RWPE2 (cell line): ENCODE measurements at regions not wholly inside any gene's neighbourhood (a gene's known extent, or its start where the extent isn't known, plus 50 kb on each side); places are given as distances from the start of the nearest gene placed in this dataset.

Source experiments
- ATAC-seq: fragments of 200-7000 bp; cut with Tn5 transposase; 3 replicates; pipeline ENCODE4 v1.9.1; 2021; ENCODE audit warnings: low read depth
- DNase-seq: peaks from one replicate; pipeline ENCODE4 v3.0.0-alpha.2; 2020; ENCODE audit warnings: low spot score
- H3K27ac ChIP-seq: fragments of 450-650 bp; 2 replicates; pipeline ENCODE4 v1.5.1; 2017; ENCODE audit warnings: mild to moderate bottlenecking; ENCODE audit not compliant: poor library complexity, severe bottlenecking
- H3K27me3 ChIP-seq: fragments of 250-450 bp; sonication (Bioruptor Pico); 2 replicates; pipeline ENCODE4 v1.5.1; 2021; ENCODE audit warnings: mild to moderate bottlenecking, moderate library complexity; ENCODE audit not compliant: insufficient read depth, poor library complexity, severe bottlenecking
- H3K36me3 ChIP-seq: fragments of 250-450 bp; sonication (Bioruptor Pico); 2 replicates; pipeline ENCODE4 v1.5.1; 2020; ENCODE audit warnings: low read depth, mild to moderate bottlenecking, moderate library complexity
- H3K4me1 ChIP-seq: fragments of 250-450 bp; sonication (Bioruptor Pico); 2 replicates; pipeline ENCODE4 v1.5.1; 2021; ENCODE audit warnings: mild to moderate bottlenecking, moderate library complexity; ENCODE audit not compliant: insufficient read depth, poor library complexity, severe bottlenecking
- H3K4me3 ChIP-seq: fragments of 250-450 bp; sonication (Bioruptor Pico); 2 replicates; pipeline ENCODE4 v1.5.1; 2021; ENCODE audit warnings: mild to moderate bottlenecking, moderate library complexity; ENCODE audit not compliant: severe bottlenecking
- H3K9me3 ChIP-seq: fragments of 250-450 bp; sonication (Bioruptor Pico); 2 replicates; pipeline ENCODE4 v1.5.1; 2021; ENCODE audit warnings: mild to moderate bottlenecking, moderate library complexity; ENCODE audit not compliant: severe bottlenecking
- TF ChIP-seq, protein P1 (sequence below): fragments of 450-650 bp; IDR thresholded peaks from one replicate; pipeline ENCODE4 v1.5.1; 2017; ENCODE audit warnings: mild to moderate bottlenecking, moderate library complexity; ENCODE audit not compliant: poor library complexity, severe bottlenecking

DNA sequence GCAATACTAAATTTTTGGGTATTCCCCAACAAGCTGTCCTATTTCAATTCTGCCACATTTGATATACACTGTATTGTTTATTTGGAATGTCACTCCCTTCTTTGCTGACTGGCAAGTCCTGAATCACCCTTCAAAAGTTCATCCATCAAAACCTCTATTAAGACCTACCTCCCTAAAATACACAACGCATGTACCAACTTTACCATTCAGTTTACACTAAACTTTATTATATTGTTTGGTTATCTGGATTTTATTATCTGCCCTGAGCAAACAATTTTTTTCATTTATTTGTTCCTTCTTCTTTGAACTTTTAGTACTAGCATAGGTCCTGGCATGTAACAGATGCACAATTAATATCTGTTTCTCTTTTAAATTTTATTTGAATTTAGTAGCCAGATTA is 958.2 kb upstream of the ADGRB3 start:
- H3K27ac ChIP-seq: no peak overlapping the region
- H3K4me1 ChIP-seq: no peaks in the 10 kb centered on the region
- TF ChIP-seq, protein P1, sequence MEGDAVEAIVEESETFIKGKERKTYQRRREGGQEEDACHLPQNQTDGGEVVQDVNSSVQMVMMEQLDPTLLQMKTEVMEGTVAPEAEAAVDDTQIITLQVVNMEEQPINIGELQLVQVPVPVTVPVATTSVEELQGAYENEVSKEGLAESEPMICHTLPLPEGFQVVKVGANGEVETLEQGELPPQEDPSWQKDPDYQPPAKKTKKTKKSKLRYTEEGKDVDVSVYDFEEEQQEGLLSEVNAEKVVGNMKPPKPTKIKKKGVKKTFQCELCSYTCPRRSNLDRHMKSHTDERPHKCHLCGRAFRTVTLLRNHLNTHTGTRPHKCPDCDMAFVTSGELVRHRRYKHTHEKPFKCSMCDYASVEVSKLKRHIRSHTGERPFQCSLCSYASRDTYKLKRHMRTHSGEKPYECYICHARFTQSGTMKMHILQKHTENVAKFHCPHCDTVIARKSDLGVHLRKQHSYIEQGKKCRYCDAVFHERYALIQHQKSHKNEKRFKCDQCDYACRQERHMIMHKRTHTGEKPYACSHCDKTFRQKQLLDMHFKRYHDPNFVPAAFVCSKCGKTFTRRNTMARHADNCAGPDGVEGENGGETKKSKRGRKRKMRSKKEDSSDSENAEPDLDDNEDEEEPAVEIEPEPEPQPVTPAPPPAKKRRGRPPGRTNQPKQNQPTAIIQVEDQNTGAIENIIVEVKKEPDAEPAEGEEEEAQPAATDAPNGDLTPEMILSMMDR: no peak
- DNase-seq (no peak), ATAC-seq (no peak)
- H3K4me3 ChIP-seq: no peak overlapping the region
- H3K9me3 ChIP-seq: no peaks in the 10 kb centered on the region
- H3K36me3 ChIP-seq: no peaks in the 10 kb centered on the region
- no peaks in the 10 kb centered on the region for H3K27me3 ChIP-seq

DNA sequence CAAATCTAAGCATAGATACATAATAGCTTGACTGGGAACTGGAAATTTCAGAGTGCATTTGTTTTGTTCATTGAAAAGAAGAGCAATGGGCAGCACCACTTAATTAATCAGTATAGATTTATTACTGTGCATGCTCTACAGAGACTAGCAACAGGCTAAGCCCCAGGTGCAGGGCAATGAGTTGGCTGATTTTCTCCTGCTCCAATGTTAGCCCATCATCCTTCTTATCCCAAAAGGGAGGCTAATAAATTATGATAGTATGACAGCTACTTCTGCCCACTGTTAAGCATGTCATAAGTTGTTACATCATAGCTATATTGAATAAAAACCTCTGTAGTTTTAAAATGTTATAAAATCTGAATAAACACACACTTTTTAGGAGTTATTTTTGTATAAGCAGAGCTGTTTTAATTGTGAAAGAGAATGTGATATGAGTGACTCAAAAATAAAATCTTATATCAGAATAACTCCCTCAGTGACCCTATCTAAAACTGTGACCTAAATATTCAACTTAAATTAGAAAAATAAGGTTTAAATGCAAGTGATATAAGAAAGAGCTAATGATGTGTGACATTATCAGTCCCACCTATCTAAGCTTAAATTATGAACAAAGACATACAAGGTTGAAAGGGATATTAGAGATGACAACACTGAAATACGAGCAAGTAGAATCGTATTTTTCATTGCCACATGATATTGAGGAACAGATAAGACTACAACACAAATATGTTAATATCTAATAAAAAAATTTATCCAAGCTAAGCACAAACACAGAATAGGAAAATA is 967.3 kb upstream of the ADGRB3 start:
- Histone ChIP-seq H3K4me3 (no peak overlapping the region), H3K27me3 (no peaks in the 10 kb centered on the region), H3K36me3 (no peaks in the 10 kb centered on the region), H3K4me1 (no peaks in the 10 kb centered on the region), H3K9me3 (no peaks in the 10 kb centered on the region), H3K27ac (no peak overlapping the region)
- TF ChIP-seq, protein P1: no peak
- DNase-seq: no peak
- no peak for ATAC-seq

- no peak overlapping the region for H3K27ac ChIP-seq
- TF ChIP-seq, protein P1: no peak
- H3K4me1 ChIP-seq: no peaks in the 10 kb centered on the region
- DNase-seq (no peak), ATAC-seq (no peak)
- no peak overlapping the region for H3K4me3 ChIP-seq
- no peaks in the 10 kb centered on the region for H3K36me3 ChIP-seq
- H3K9me3 ChIP-seq: no peaks in the 10 kb centered on the region
- H3K27me3 ChIP-seq: no peaks in the 10 kb centered on the region
These were observed 968.7 kb upstream of the ADGRB3 start for GRCh38 chr6:67666177-67666964.

DNA sequence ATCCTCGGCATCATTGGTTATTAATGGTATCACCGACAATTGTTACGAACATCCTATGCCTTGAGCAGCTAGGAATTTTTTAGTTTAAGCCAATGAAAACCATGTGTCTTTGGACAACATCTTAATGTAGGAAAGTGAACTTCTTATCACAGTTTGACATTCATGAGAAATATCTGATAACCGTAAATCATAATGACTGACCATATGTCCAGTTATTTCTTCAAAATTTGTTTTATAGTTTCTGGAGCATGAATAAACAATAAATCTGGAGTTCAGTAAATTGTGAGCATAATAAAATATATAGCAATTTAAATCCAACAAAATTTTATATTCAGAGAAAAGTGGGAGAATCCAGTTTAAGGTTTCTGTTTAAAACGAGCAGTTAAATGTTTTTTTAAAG is 970.1 kb upstream of the ADGRB3 start:
- no peak overlapping the region for H3K27ac ChIP-seq
- H3K27me3 ChIP-seq: no peaks in the 10 kb centered on the region
- no peaks in the 10 kb centered on the region for H3K9me3 ChIP-seq
- no peak overlapping the region for H3K4me3 ChIP-seq
- no peak for DNase-seq
- ATAC-seq: no peak
- H3K36me3 ChIP-seq: no peaks in the 10 kb centered on the region
- no peaks in the 10 kb centered on the region for H3K4me1 ChIP-seq
- TF ChIP-seq, protein P1: no peak
